ENCODE measurements at regions not wholly inside any gene's neighbourhood (a gene's known extent, or its start where the extent isn't known, plus 50 kb on each side); places are given as distances from the start of the nearest gene placed in this dataset.
A peak's percentile ranks its signal among the peaks of the same experiment; 100 is the strongest.

DNA sequence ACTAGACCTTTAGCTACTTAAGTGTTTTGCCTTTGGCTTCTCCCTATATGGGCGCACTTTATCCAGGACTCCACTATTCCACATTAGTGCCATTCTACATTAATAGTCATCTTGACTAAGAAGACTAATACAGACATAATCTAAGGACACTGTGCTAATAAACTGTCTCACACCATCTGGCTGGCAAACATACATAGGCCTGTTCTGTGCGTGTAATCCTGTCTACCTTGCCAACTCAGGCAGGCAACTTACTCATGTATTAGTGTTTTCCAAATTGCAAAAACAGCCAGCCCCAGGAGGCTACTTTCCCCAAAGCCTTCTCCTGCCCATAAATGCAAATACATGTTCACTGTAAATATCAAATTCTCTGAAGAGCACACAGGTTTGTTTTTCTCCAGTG is 587.3 kb downstream of the TMA16 start:
- TF ChIP-seq, protein P1, sequence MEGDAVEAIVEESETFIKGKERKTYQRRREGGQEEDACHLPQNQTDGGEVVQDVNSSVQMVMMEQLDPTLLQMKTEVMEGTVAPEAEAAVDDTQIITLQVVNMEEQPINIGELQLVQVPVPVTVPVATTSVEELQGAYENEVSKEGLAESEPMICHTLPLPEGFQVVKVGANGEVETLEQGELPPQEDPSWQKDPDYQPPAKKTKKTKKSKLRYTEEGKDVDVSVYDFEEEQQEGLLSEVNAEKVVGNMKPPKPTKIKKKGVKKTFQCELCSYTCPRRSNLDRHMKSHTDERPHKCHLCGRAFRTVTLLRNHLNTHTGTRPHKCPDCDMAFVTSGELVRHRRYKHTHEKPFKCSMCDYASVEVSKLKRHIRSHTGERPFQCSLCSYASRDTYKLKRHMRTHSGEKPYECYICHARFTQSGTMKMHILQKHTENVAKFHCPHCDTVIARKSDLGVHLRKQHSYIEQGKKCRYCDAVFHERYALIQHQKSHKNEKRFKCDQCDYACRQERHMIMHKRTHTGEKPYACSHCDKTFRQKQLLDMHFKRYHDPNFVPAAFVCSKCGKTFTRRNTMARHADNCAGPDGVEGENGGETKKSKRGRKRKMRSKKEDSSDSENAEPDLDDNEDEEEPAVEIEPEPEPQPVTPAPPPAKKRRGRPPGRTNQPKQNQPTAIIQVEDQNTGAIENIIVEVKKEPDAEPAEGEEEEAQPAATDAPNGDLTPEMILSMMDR (IDR thresholded peaks at IDR 0.05; ENCODE audit: poor library complexity, severe bottlenecking) = no peak
- TF ChIP-seq POLR2AphosphoS5 (IDR thresholded peaks at IDR 0.05) (no peak), EP300 (conservative IDR thresholded peaks at IDR 0.05; ENCODE audit: poor library complexity, severe bottlenecking) (no peak), TAF1 (IDR thresholded peaks at IDR 0.05; ENCODE audit: low read depth) (no peak), REST (IDR thresholded peaks at IDR 0.05; ENCODE audit: borderline replicate concordance) (no peak)
- H3K27ac ChIP-seq (ENCODE audit: low read length) = no peak overlapping the region
- no peaks in the 10 kb centered on the region for H4K20me1 ChIP-seq (ENCODE audit: insufficient read depth)
- no peaks in the 10 kb centered on the region for H3K36me3 ChIP-seq (ENCODE audit: insufficient read depth, low read length)
- no peaks in the 10 kb centered on the region for H3K9me3 ChIP-seq (ENCODE audit: low read length)
- no peaks in the 10 kb centered on the region for H3K9me2 ChIP-seq (ENCODE audit: insufficient read depth, low read length)
- H2AFZ ChIP-seq (ENCODE audit: low read depth, low read length) = no peak overlapping the region
- no peaks in the 10 kb centered on the region for H3K27me3 ChIP-seq (ENCODE audit: insufficient read depth, low read depth, low read length)
- H3K4me2 ChIP-seq (ENCODE audit: low read length) = no peak overlapping the region
- H3K4me3 ChIP-seq (ENCODE audit: low read length) = no peak overlapping the region
- peaks cover 2% of the 10 kb centered on the region for H3F3A ChIP-seq (ENCODE audit: insufficient read depth, low read length, poor library complexity, severe bottlenecking)
- H3K79me2 ChIP-seq (replicated peaks; ENCODE audit: insufficient read depth, low read length) = no peaks in the 10 kb centered on the region
- H3K9ac ChIP-seq (ENCODE audit: low read length) = no peak overlapping the region

DNA sequence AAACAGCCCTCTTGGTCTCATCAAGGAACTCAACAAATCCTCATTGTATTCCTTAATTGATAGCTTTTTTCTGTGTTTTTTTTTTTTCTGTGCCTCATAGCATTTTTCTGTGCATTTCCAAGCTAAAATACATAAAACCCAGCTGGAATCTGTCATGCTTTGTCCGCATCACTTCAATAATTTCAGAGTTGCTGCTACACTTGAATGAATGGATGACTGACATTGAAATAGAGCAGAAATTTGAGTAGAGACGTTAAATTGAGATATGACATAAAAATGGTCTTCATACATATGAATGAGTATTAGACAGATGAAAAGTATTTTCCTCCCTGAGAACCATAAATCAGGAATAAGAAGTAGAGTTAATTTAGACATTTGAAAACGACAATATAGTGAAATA is 593.2 kb downstream of the TMA16 start:
- Histone ChIP-seq H3K36me3 (ENCODE audit: insufficient read depth, low read length) (no peaks in the 10 kb centered on the region), H3K9me2 (ENCODE audit: insufficient read depth, low read length) (no peaks in the 10 kb centered on the region), H3F3A (ENCODE audit: insufficient read depth, low read length, poor library complexity, severe bottlenecking) (peaks cover 15% of the 10 kb centered on the region), H3K79me2 (replicated peaks; ENCODE audit: insufficient read depth, low read length) (no peaks in the 10 kb centered on the region), H3K27ac (ENCODE audit: low read length) (peak overlapping the region; percentile 84), H3K9ac (ENCODE audit: low read length) (peak overlapping the region; percentile 6), H3K27me3 (ENCODE audit: insufficient read depth, low read depth, low read length) (no peaks in the 10 kb centered on the region), H4K20me1 (ENCODE audit: insufficient read depth) (no peaks in the 10 kb centered on the region), H2AFZ (ENCODE audit: low read depth, low read length) (no peak overlapping the region), H3K9me3 (ENCODE audit: low read length) (no peaks in the 10 kb centered on the region), H3K4me3 (ENCODE audit: low read length) (peak overlapping the region; percentile 11), H3K4me2 (ENCODE audit: low read length) (peak overlapping the region; percentile 26)
- TF ChIP-seq TAF1 (IDR thresholded peaks at IDR 0.05; ENCODE audit: low read depth) (no peak), EP300 (conservative IDR thresholded peaks at IDR 0.05; ENCODE audit: poor library complexity, severe bottlenecking) (peak; percentile 99), RAD21 (conservative IDR thresholded peaks at IDR 0.05) (peak; percentile 34), POLR2AphosphoS5 (IDR thresholded peaks at IDR 0.05) (peak; percentile 91), EZH2 (IDR thresholded peaks at IDR 0.05; ENCODE audit: borderline replicate concordance, insufficient read depth, low read length, poor library complexity, severe bottlenecking) (no peak), MXI1 (conservative IDR thresholded peaks at IDR 0.05; ENCODE audit: poor library complexity, severe bottlenecking) (no peak), SMC3 (conservative IDR thresholded peaks at IDR 0.05; ENCODE audit: poor library complexity) (peak; percentile 10), REST (IDR thresholded peaks at IDR 0.05; ENCODE audit: borderline replicate concordance) (peak; percentile 43)
- TF ChIP-seq, protein P1 (IDR thresholded peaks at IDR 0.05; ENCODE audit: poor library complexity, severe bottlenecking) = no peak
